Activated T-cell treated with anti-CD3 and anti-CD28 coated beads, Interleukin-2, amount 50 U/mL, for 24 hours (primary cell): ENCODE measurements at regions not wholly inside any gene's neighbourhood (a gene's known extent, or its start where the extent isn't known, plus 50 kb on each side); places are given as distances from the start of the nearest gene placed in this dataset.

Experiments used
- DNase-seq: peaks from one replicate; pipeline ENCODE4 v3.0.0-alpha.2; 2020
- H3K27ac Mint-ChIP-seq: 2 replicates; pipeline ENCODE4 v1.8.0; 2020; ENCODE audit warnings: mild to moderate bottlenecking, mixed read lengths
- H3K27me3 Mint-ChIP-seq: 2 replicates; pipeline ENCODE4 v1.8.0; 2020; ENCODE audit warnings: mixed read lengths
- H3K36me3 Mint-ChIP-seq: 2 replicates; pipeline ENCODE4 v1.8.0; 2020; ENCODE audit warnings: low read depth, mixed read lengths
- H3K4me1 Mint-ChIP-seq: 2 replicates; pipeline ENCODE4 v1.8.0; 2020; ENCODE audit warnings: low read depth, mixed read lengths
- H3K4me3 Mint-ChIP-seq: 2 replicates; pipeline ENCODE4 v1.8.0; 2020; ENCODE audit warnings: mild to moderate bottlenecking, moderate library complexity, mixed read lengths
- H3K9me3 Mint-ChIP-seq: 2 replicates; pipeline ENCODE4 v1.8.0; 2020; ENCODE audit warnings: mixed read lengths

DNA sequence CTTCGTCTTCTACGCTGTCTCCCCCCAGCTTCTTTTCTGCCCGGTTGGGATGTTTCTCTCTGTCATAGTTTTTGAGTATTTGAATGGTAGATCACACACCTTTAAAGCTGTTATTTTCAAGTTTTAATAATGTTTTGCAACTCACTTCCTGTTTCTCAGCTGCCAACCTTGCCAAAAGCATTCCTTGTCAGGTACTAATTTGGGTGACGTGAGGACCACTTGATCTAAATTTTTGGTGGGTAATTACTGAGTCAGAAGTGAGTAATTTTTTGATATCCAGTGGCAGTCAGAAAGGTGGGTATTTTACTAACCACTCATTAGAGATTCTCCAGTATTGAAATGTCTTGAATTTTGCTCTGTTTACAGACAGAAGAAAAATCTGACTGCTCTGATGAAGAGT is 852.4 kb upstream of the FANCL start:
- Mint-ChIP-seq H3K27me3 (no peaks in the 10 kb centered on the region), H3K4me3 (no peak overlapping the region), H3K36me3 (no peaks in the 10 kb centered on the region), H3K27ac (no peak overlapping the region), H3K4me1 (no peaks in the 10 kb centered on the region), H3K9me3 (peaks cover 3% of the 10 kb centered on the region)
- DNase-seq: no peak

DNA sequence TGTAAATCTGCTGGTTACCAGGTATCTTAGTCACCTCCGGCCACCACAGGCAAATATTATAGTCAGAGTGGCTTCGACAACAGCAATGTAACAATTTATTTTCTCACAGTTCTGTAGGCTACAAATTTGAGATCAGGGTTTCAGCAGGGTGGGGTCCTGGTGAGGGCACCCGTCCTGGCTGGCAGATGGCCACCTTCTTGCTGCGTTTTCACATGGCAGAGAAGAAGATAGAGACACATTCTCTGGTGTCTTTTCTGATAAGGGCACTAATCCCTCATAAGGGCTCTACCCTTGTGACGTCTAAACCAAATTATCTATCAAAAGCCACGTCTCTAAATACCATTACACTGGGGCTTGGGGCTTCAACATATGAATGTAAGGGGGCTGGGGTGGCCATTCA is 843.2 kb upstream of the FANCL start:
- Mint-ChIP-seq H3K4me1 (no peaks in the 10 kb centered on the region), H3K27ac (no peak overlapping the region), H3K36me3 (no peaks in the 10 kb centered on the region), H3K9me3 (no peaks in the 10 kb centered on the region), H3K27me3 (no peaks in the 10 kb centered on the region), H3K4me3 (no peak overlapping the region)
- DNase-seq: no peak

- Mint-ChIP-seq H3K4me1 (no peaks in the 10 kb centered on the region), H3K9me3 (no peaks in the 10 kb centered on the region), H3K27ac (no peak overlapping the region), H3K36me3 (no peaks in the 10 kb centered on the region), H3K4me3 (no peak overlapping the region), H3K27me3 (no peaks in the 10 kb centered on the region)
- no peak for DNase-seq
Observed at GRCh38 chr2:59083075-59083828, 842.1 kb upstream of the FANCL start.

GRCh38 chr2:59082657-59083056 is 841.5 kb upstream of the FANCL start:
- Mint-ChIP-seq H3K27ac (no peak overlapping the region), H3K9me3 (no peaks in the 10 kb centered on the region), H3K4me1 (no peaks in the 10 kb centered on the region), H3K4me3 (no peak overlapping the region), H3K27me3 (no peaks in the 10 kb centered on the region), H3K36me3 (no peaks in the 10 kb centered on the region)
- no peak for DNase-seq

GRCh38 chr2:59080451-59081181 is 839.5 kb upstream of the FANCL start:
- Mint-ChIP-seq H3K27me3 (no peaks in the 10 kb centered on the region), H3K36me3 (no peaks in the 10 kb centered on the region), H3K9me3 (no peaks in the 10 kb centered on the region), H3K27ac (no peak overlapping the region), H3K4me1 (no peaks in the 10 kb centered on the region), H3K4me3 (no peak overlapping the region)
- DNase-seq: no peak

DNA sequence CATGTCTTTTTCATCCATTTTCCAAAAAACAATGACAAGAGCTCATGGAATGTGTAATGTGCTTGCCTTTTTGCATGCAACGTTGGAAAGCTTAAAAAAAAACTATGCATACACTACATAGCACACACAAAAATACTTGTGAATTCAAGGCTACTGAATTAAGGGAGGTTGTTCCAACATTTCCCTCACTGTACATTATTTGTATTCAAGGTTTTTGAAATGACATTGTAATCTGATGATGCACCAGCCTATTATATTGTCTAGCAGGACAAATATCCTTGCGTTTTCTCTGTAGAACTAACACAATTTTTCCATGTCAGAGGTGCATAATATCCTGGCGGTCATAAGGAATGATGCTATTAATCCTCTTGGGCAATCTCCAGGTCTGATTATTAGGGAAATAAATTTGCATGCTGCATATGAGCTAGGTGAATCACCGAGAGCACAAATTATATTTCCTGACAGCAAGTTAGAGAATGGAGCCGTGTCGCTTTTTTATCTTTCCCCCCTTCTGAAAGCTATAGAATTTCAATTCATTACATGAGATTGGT is 836.9 kb upstream of the FANCL start:
- Mint-ChIP-seq H3K27ac (no peak overlapping the region), H3K36me3 (no peaks in the 10 kb centered on the region), H3K9me3 (no peaks in the 10 kb centered on the region), H3K4me3 (no peak overlapping the region), H3K4me1 (no peaks in the 10 kb centered on the region), H3K27me3 (no peaks in the 10 kb centered on the region)
- DNase-seq: no peak

- Mint-ChIP-seq H3K4me1 (no peaks in the 10 kb centered on the region), H3K27me3 (no peaks in the 10 kb centered on the region), H3K27ac (no peak overlapping the region), H3K9me3 (peaks cover 1% of the 10 kb centered on the region), H3K36me3 (no peaks in the 10 kb centered on the region), H3K4me3 (no peak overlapping the region)
- no peak for DNase-seq
Observed at GRCh38 chr2:59077026-59077725, 836.1 kb upstream of the FANCL start.

GRCh38 chr2:59076079-59076619 is 835.0 kb upstream of the FANCL start:
- no peak for DNase-seq
- no peaks in the 10 kb centered on the region for H3K27me3 Mint-ChIP-seq
- no peaks in the 10 kb centered on the region for H3K4me1 Mint-ChIP-seq
- H3K4me3 Mint-ChIP-seq: no peak overlapping the region
- no peak overlapping the region for H3K27ac Mint-ChIP-seq
- no peaks in the 10 kb centered on the region for H3K36me3 Mint-ChIP-seq
- H3K9me3 Mint-ChIP-seq: peaks cover 3% of the 10 kb centered on the region

- Mint-ChIP-seq H3K4me3 (no peak overlapping the region), H3K9me3 (peaks cover 3% of the 10 kb centered on the region), H3K27ac (no peak overlapping the region), H3K27me3 (no peaks in the 10 kb centered on the region), H3K36me3 (no peaks in the 10 kb centered on the region), H3K4me1 (no peaks in the 10 kb centered on the region)
- no peak for DNase-seq
Observed at GRCh38 chr2:59074071-59074470, 832.9 kb upstream of the FANCL start.

GRCh38 chr2:59073286-59073685 is 832.2 kb upstream of the FANCL start:
- no peak for DNase-seq
- Mint-ChIP-seq H3K27me3 (no peaks in the 10 kb centered on the region), H3K4me3 (no peak overlapping the region), H3K27ac (no peak overlapping the region), H3K4me1 (no peaks in the 10 kb centered on the region), H3K9me3 (peaks cover 3% of the 10 kb centered on the region), H3K36me3 (no peaks in the 10 kb centered on the region)

DNA sequence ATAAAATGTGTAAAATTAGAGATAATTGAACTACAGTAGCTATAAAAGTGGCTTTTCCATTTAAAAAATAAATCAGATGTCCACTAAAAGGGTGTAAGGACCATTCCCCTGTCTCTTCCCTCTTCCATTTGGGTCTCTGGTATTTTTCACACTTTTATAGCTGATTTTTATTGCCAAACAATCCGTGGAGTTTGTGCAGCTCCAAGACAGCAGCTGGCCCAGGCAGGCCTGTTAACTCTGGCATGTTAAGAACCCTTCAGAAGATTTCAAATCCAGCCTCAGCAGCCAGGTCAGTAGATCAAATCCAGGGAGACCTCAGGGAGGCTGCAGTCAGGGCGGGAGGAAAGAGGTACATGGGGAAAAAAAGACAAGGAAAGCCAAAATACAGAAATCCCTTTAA is 827.1 kb upstream of the FANCL start:
- peaks cover 3% of the 10 kb centered on the region for H3K9me3 Mint-ChIP-seq
- no peaks in the 10 kb centered on the region for H3K27me3 Mint-ChIP-seq
- H3K4me1 Mint-ChIP-seq: no peaks in the 10 kb centered on the region
- no peak for DNase-seq
- H3K4me3 Mint-ChIP-seq: no peak overlapping the region
- no peaks in the 10 kb centered on the region for H3K36me3 Mint-ChIP-seq
- no peak overlapping the region for H3K27ac Mint-ChIP-seq

DNA sequence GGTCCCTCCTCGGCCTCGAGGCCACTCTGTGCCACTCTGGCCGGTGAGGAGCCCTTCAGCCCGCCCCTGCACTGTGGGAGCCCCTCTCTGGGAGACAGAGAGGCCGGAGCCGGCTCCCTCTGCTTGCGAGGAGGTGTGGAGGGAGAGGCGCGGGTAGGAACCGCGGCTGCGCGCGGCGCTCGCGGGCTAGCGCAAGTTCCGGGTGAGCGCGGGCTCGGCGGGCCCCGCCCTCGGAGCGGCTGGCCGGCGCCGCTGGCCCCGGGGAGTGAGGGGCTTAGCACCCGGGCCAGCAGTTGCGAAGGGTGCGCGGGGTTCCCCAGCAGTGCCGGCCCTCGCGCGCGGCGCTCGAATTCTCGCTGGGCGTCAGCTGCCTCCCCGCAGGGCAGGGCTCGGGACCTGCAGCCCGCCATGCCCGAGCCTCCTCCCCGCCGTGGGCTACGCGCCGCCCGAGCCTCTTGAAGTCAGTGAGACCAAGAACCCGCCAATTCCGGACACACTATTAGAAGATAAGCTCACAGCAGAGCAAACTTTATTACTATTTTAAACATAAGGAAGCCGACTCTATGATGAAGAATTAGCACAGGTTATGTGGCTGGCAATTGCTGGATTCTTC is 825.8 kb upstream of the FANCL start:
- Mint-ChIP-seq H3K4me1 (no peaks in the 10 kb centered on the region), H3K36me3 (no peaks in the 10 kb centered on the region), H3K9me3 (no peaks in the 10 kb centered on the region), H3K27ac (no peak overlapping the region), H3K27me3 (no peaks in the 10 kb centered on the region), H3K4me3 (no peak overlapping the region)
- DNase-seq: no peak

GRCh38 chr2:59047373-59047995 is 806.4 kb upstream of the FANCL start:
- H3K4me1 Mint-ChIP-seq: no peaks in the 10 kb centered on the region
- H3K9me3 Mint-ChIP-seq: no peaks in the 10 kb centered on the region
- H3K27ac Mint-ChIP-seq: no peak overlapping the region
- H3K4me3 Mint-ChIP-seq: no peak overlapping the region
- H3K27me3 Mint-ChIP-seq: no peaks in the 10 kb centered on the region
- no peaks in the 10 kb centered on the region for H3K36me3 Mint-ChIP-seq
- DNase-seq: no peak
